EH (cell line): ENCODE measurements at regions not wholly inside any gene's neighbourhood (a gene's known extent, or its start where the extent isn't known, plus 50 kb on each side); places are given as distances from the start of the nearest gene placed in this dataset.
"Not testable (repeated sequence)": the region's sequence is repeated elsewhere in the genome, so short reads cannot be mapped to it uniquely, and the experiment has no call there.

Source experiments
- DNase-seq: peaks from one replicate; pipeline ENCODE4 v3.0.0-alpha.2; 2015; ENCODE audit warnings: low read depth

DNA sequence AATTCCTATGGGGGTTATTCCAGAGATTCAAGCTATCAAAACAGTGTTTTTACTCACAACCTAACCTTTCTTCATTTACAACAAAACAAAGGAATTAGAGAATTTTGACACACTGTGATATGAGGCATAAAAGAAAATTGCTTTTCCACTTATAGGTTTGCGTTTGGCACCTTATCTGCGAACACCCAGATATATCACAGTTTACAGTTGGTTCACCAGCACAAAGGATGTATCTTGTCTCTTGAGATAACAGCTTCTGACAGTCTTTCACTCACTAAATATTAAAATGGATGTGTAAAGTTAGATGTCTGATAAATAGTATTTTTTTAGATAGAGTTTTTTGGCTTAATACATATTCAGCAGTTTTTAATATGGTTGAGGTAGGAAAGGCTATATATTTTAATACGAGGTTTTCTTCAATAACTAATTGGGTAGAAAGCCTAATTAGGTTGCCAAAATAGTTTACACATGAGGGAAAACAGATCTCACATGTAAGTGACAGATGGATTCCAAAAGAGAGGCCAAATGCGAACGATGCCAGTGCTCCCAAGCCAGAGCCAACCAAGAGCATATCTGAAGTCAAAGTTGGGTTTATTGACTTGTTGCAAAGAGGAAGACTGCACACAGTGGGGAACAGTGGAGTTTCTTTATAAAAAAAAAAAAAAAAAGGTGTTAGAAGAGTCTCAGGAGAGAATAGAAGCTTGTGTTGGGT, 1495.2 kb downstream of the MAT2B start:
- no peak for DNase-seq

DNA sequence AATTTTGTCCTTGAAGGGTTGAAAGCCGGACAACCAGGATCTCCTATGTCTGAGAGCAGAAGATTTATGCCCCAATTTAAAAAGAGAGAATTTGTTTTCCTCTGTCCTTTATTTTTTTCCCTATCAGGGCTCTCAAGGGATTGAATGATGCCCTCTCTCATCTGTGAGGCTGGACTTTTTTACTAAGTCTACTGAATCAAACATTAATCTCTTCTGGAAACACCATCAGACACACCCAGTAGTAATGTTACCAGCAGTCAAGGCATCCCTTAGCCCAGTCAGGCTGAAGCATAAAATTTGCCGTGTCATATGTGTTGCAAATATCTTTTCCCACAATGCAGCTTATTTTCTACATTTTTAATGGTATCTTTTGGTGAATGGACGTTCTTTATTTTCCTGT, 1497.9 kb downstream of the MAT2B start:
- DNase-seq: no peak

DNA sequence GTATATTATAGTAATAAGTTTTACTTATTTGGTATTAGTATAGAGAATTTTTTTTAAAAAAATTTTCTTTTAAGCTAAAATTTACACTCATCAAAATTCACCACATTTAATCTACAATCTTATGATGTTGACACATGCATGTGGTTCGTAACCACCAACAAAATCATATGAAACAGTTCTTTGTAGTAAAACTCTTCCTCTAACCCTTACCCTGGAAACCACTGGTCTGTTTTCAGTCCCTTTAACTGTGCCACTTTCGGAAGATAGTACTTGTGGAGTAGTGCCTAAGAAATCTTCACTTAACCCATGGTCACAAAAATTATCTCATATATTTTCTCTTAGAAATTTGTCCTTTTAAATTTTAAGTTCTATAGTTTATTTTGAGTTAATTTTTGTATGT, 1498.8 kb downstream of the MAT2B start:
- DNase-seq: no peak

DNA sequence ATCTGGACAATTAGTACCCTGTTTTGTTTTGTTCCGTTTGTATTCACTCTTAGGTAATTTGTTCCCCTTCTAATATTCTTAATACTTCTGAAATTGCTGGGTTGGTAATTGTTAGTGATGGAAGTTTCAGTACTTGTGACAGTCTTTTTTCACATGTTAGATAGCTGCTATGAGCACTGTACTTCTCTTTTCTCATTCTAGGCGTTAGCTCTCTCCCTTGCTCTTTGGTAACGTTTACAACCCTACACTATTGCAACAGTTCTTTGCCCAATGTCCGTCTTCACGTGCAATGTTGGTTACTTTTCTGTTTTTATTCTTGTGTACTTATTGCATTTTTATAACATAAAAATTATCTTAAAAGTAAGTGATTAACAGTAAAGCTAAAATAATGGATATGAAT, 1509.0 kb downstream of the MAT2B start:
- no peak for DNase-seq

DNA sequence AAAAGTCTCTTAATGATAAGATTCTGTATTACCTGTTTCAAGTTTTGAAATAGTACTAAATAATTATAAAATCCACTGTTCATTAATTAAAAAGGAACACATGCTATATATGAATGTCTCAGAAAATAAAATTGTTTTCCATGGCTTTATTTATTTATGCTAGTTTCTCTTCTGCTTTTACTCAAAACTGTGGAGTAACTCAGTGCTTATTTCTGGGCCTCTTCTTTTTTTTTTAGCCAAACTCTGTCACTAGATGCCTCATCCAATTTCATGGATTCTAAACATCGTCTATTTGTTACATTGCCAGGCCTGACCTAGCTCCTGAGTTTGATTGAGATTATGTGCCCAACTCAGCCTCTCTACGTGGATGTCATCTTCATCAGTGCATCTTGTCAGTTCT, 1509.7 kb downstream of the MAT2B start:
- DNase-seq: no peak

DNA sequence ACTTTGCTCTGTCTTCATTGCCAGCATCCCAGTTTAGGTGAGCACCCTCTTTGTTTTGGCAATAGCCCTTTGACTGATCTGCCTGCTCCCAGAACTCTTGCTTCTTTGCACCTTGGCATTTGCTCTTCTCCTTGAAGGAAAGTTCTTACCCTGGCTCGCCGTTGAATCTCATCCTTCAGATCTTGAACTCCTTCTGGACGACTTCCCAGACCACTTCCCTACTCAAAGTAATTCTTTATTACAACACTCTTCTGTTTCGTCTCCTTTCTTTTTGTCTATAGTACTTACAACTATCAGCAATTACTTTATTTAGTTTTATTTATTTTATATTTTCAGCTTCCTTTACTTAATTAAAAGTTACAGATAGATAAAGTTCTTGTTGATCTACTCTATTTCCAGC, 1510.1 kb downstream of the MAT2B start:
- no peak for DNase-seq

DNA sequence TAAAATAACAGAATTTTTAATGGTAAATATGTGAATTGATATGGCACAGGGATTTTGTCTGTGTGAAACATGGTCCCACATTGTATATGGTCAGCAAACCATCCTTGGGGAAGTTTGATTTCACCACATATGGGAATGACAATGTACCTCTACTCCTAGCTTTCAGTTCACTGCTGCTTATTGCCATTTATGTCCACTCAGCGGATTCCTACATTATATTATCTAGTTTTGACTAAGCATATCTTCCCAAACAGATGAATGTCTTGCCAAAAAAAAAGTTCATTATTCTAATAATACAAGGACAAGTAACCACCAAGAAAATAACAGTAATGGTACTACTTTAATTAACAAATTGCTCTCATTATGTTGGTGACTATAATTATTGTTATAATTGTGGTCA, 1521.6 kb downstream of the MAT2B start:
- DNase-seq: no peak

DNA sequence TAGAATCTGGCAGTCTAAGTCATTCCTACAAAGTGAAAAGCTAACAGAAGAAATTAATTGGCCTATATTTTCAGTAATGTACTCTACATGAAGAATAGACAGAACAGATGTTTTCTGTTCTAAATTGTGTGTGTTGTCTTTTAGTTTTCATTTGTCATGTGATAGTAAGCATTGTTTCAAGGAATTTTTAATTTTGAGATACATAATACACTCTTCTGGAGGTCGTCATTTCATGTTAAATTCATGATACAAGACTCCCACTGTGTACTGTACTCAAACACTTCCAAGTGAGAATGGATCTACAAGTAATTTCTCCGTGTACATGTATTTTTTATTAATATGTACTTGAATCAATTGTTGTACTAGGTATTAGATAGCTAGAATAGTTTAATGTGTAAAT, 1522.9 kb downstream of the MAT2B start:
- no peak for DNase-seq

DNA sequence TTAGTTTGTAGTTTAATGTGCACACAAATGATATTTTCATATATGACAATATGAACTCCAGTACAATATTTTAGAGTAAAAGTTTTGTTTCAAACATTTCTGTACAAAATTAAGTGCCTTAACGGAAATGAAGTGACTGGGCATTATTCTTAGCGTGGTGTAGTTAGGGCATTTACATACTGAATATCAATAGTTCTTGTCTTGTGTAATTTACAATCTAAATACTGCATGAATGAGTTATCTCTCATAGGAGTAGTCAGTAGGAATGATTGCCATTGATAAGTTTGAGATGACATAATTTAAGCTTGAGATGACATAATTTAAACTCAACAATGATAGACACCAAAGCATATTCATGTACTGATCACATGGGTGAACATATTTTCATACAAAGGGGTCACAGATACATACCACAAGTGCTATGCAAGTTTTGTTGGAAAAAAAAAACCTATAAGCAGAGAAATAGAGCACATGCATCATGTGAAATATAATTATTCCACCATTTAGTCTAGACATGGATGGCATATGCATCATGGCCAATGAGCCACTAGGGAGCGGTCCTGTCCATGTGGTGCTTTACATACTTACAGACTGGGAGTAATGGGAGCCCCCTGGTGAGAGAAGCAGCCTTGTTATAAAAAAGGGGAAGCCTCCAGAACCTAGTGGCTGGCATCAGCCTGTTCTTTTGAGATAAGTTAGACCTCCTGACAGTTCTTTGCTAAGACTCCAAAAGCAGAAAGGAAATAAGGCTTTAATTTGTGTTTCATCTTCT, 1523.9 kb downstream of the MAT2B start:
- no peak for DNase-seq

DNA sequence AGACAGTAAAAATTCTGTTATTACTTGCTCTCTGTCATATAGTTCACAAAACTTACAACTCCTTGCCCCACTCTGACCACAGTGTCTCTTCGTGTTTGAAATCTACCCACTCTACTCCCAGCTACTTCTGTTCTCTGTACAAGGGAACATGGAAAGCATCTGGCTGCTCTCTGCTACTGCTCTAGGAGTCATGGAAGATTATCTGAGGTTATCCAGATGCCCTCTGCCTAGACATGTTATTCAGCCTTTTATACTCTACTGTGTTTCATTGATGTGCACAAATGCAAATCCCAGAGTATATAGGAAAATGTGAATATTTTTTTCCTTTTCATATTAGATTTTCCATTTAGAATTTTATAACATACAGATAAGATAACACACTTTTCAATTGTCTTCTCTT, 1525.6 kb downstream of the MAT2B start:
- DNase-seq: no peak

DNA sequence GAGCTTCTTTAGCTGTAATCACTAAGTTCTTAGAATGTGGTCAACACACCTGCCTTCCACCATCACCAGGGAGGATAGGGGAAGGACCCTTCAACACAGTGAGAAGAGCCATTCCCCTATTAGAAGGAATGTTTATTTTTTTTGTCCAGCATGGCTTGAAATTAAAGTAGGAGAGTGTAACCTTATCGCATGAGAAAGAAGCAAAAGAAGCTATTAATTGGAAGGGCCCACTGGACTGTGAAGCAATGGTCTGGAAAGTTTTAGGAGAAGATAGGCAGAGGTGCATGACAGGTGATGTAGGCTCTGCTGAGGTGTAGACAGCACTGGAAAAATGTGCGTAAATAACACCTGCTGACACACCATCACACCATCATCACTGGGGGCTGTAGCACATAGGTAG, 1526.0 kb downstream of the MAT2B start:
- DNase-seq: no peak

DNA sequence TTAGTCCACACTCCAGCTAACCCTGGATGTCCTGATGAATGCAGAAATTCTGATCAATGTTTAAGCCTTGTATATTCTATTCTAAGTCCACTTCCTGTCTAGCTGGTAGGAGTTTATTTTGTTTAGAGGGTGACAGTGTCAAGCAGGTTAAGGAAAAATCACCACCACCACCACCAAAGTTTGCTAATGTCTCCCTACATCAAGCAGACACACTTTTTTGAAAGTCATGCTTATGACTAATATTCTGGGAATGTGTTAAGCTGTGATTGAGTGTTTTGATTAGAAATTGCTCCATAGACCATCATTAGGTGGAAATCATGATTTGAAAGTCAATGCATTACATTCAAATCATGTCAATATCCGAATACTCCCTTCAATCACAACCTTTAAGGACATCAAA, 1530.1 kb downstream of the MAT2B start:
- DNase-seq: no peak

DNA sequence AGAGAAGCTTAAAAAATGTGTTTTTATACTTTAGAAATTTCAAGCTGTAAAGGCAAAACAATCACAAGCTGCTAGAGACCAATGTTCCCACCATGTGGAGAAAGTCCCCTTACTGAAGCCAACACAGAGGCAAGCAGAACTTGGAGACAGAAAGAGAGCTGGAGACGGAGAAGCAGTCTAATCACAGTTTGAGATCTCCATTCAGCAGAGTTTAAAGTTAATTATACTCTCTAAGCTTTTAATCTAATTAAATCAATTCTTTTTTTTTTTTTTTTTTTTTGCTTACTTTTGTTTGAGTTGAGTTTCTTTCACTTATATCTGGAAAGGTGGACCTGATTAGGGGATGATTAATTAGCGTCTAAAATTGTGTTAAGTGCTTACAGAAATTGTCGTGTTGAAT, 1534.3 kb downstream of the MAT2B start:
- DNase-seq: no peak

DNA sequence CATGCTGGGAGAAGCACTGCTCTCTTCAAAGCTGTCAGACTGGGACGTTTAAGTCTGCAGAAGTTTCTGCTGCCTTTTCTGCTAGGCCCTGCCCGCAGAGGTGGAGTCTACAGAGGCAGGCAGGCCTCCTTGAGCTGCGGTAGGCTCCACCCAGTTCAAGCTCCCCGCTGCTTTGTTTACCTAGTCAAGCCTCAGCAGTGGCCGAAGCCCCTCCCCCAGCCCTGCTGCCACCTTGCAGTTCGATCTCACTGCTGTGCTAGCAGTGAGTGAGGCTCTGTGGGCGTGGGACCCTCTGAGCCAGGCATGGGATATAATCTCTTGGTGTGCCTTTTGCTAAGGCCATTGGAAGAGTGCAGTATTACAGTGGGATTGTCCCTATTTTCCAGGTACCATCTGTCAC, 1540.5 kb downstream of the MAT2B start:
- DNase-seq: not testable (repeated sequence)

DNA sequence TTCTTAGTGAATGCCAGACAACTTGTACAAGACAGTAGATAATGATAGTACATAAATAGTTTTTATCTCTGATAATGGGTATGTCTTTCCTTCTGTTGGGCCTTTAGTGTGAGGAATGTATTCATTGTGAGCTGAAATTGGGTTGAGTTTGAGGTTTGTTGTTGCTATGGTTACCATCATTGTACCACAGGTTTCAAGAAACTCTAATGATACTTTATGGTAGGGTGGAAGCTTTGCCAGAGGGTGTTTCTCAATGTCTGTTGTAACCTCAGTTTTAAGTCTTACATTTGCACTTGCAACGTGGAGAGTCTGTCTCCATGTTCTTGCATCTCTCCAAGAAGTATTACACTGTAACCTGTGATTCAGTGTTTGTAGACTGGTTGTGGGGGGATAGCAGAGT, 1550.1 kb downstream of the MAT2B start:
- DNase-seq: no peak

DNA sequence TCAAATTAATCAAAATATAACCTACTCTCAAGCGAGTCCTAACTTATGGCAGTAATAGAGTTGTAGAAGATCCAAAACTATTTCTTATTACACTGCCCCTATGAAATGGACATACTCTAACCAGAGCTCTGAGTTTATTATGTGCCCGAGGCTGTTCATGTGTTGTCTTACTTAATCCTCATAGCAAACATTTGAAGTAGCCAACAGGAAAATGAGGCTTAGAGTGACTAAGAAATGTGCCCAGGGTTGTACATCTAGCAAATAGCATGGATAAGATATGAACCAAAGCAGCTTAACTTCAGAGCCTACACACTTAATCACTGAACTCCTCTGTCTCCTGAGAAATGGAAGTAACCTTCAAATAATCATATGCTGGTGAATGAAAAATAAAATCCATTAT, 1551.7 kb downstream of the MAT2B start:
- no peak for DNase-seq

DNA sequence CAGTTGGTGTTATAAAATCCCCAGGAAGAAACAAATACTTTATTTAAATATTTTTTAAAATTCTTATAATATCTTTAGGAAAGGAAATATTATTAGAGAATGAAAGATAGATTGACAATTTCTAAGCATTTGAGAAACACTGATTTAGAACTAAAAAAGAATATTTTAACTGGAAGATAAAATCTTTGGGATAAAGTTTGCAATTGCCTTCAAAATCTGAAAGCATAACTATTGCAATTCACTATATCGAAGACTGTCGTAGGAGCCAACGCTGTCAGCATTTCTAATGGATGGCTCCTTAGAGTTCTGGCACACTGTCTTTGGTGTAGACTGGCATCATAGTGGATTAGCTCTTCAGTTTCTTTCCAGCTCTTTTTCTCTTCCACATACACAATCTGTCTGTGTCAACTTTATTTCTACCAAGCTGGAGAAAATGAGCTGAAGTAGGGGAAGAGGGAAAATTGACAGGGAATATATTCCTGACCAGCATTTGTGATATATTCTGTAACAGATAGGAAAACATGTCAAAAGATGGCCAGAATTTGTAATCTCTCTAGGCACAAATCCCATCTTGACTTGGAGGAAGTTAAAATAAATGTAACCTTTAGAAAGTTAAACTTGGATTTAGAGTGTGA, 1561.4 kb downstream of the MAT2B start:
- no peak for DNase-seq

DNA sequence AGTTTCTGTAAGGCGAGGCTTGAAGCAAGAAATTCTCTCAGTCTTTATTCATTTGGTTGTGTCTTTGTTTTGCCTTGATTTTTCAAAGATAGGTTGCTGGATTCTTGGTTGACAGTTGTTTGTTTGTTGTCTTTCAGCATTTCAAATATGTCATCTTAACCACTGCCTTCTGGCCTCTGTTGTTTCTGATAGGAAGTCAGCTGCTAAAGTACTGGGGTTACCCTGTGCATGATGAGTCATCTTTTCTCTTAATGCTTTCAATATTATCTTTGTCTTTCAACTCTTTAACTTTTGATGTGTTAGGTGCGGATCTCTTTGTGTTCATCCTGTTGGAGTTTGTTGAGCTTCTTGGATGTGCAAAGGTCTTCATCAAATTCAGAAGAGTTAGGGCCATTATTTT, 1571.3 kb downstream of the MAT2B start:
- no peak for DNase-seq

DNA sequence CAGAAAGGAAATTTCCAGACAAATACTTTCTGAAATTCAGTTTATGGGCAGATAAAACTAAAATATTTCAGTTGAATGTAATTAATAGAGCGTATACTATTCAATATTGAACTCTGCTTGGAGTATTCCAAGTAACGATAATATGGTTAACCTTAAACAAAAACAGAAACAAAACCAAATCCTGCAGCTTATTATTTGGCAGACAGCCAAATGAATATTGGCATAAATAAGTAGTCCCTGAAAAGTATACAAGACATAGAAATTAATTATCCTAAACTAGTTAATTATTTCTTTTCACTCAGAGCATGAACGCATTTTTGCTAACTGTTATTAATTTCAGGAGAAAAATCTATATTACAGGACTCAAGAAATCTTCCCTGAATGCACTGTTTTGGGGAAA, 1574.0 kb downstream of the MAT2B start:
- no peak for DNase-seq

DNA sequence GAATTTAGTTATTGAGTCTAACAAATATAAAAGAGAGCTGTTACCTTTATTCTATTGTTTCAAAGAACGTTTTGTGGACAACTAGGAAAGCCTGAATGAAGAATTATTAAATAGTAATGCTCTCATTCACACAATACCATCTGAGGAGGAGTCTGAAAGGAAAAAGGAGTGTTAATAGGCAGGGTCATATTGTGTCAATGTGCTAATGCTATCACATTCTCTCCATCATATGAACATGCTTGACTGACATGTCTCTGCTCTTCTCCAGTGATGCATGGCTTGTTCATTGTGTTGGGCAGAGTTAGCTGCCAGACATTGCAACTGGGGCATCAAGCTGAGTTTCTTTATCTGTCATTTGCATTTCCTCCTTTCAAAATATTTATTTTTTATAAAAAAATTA, 1578.0 kb downstream of the MAT2B start:
- no peak for DNase-seq

DNA sequence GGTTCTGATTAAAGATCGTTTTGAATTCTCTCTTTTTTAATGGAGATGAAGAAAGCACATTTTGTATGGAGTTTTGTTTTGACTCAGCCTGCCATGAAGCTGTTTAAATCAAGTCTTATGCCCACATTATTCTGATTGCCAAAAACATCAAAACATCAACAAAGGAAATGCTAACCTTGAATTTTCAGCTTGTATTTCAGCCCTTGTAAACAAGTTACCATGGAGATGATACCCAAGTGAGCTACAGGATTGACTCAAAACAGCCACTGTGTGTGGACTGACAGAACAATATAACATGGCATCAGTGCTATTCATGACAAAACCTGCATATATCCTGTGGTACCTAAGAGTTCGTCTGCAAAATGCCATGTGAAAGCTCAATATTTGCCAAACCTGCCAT, 1581.0 kb downstream of the MAT2B start:
- DNase-seq: no peak

DNA sequence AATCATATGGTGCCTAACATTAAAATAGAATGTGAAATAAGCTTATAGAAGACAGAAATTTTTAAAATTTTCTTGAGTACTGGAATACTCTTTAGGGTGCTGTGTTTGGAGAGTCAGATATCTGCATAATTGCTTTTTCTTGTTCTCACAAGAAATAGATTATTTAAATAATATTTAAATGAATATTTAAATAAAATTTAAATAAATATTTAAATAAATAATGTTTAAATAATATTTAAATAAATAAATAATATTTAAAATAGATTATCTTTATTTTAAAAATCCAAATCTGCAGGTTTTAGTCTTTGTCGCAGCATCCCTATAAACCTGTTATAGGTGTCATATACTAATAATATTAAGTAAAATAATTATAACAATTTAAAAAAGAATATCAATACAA, 1589.4 kb downstream of the MAT2B start:
- DNase-seq: no peak

DNA sequence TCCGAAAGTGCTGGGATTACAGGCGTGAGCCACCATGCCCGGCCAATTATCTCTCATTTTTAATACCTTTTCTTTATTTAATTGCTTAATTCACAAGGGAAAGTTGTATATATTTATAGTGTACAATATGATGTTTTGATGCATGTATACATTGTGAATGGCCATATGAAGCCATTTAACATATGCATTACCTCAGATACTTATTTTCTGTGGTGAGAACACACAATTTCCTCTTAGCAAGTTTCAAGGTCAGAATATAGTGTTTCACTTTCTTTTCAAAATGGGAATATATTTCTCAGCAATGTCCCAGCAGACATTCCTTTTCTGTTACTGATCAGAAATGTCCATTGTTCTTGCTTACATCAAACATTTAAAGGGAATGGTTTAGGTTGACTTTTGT, 1596.3 kb downstream of the MAT2B start:
- DNase-seq: no peak

DNA sequence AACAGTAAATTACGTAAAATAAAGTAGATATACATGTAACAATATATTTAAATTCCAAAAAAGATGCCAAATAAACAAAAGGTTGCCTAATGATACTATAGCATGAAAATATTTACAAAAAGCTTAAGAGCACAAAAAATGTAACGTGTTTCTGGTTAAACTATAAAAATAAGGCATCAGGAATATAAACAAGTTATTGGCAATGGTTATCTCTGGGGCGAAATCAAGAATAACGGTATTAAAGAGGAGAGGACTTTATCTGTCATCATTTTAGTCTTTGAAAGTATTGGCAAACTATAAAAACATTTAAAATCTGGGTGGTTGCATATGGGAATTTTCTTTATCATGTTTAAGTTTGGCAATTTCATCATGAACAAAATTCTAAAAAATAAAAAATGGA, 1599.2 kb downstream of the MAT2B start:
- no peak for DNase-seq
